K562 (cell line): ENCODE measurements at regions not wholly inside any gene's neighbourhood (a gene's known extent, or its start where the extent isn't known, plus 50 kb on each side); places are given as distances from the start of the nearest gene placed in this dataset.
A peak's percentile ranks its signal among the peaks of the same experiment; 100 is the strongest.

ENCODE experiments used
- BRD4 ChIP-seq: fragments of 200-600 bp; sonication (generic); IDR thresholded peaks from 2 replicates; pipeline ENCODE4 v1.6.1; 2017; ENCODE audit warnings: inconsistent platforms
- EP400 ChIP-seq: fragments of 450-650 bp; IDR thresholded peaks from 2 replicates; pipeline ENCODE4 v1.6.1; 2017; ENCODE audit warnings: antibody characterized with exemption, mild to moderate bottlenecking, moderate library complexity
- GABPB1 ChIP-seq: sonication (generic); formaldehyde crosslinking; IDR thresholded peaks from 2 replicates; pipeline ENCODE4 v1.8.0; 2022; ENCODE audit warnings: mild to moderate bottlenecking, missing genetic modification reagents
- HBP1 ChIP-seq: fragments of 450-650 bp; formaldehyde crosslinking; IDR thresholded peaks from 2 replicates; pipeline ENCODE4 v1.4.0; 2022; ENCODE audit warnings: missing genetic modification characterization
- HNRNPUL1 ChIP-seq: fragments of 200-400 bp; formaldehyde crosslinking; IDR thresholded peaks from 2 replicates; pipeline ENCODE4 v1.6.1; 2017; ENCODE audit warnings: low read length
- PPARD ChIP-seq: fragments of 250-450 bp; sonication (Bioruptor Pico); IDR thresholded peaks from 2 replicates; pipeline ENCODE4 v1.8.0; 2022; ENCODE audit warnings: inconsistent platforms, mild to moderate bottlenecking, moderate library complexity
- RB1 ChIP-seq: fragments of 450-650 bp; IDR thresholded peaks from 2 replicates; pipeline ENCODE4 v1.6.1; 2017; ENCODE audit warnings: low read depth, mild to moderate bottlenecking
- STAT6 ChIP-seq: sonication (generic); formaldehyde crosslinking; IDR thresholded peaks from 2 replicates; pipeline ENCODE4 v1.8.1; 2023; ENCODE audit warnings: mild to moderate bottlenecking, missing genetic modification reagents
- TFAP4 ChIP-seq: sonication (generic); formaldehyde crosslinking; IDR thresholded peaks from 2 replicates; pipeline ENCODE4 v1.8.0; 2022; ENCODE audit warnings: missing genetic modification reagents, mild to moderate bottlenecking, moderate library complexity, borderline replicate concordance
- ZNF395 ChIP-seq: fragments of 200-800 bp; sonication (Bioruptor generic); IDR thresholded peaks from 2 replicates; pipeline ENCODE4 v1.6.1; 2017; ENCODE audit warnings: missing genetic modification characterization, missing compliant biosample characterization
- ZNF449 ChIP-seq: fragments of 250-450 bp; sonication (Bioruptor Pico); IDR thresholded peaks from 2 replicates; pipeline ENCODE4 v1.8.0; 2022; ENCODE audit warnings: moderate library complexity, mild to moderate bottlenecking, inconsistent platforms
- ZNF609 ChIP-seq: sonication (generic); formaldehyde crosslinking; IDR thresholded peaks from 2 replicates; pipeline ENCODE4 v1.8.1; 2023; ENCODE audit warnings: missing genetic modification reagents, mild to moderate bottlenecking, borderline replicate concordance
- ZNF696 ChIP-seq: fragments of 250-450 bp; sonication (Bioruptor Pico); conservative IDR thresholded peaks from 2 replicates; pipeline ENCODE4 v1.4.0; 2020; ENCODE audit warnings: mild to moderate bottlenecking, moderate library complexity

- TF ChIP-seq ZNF395 (CRISPR knock-in tag) (no peak; the same call in 1 of the 2 replicates), PPARD (no peak), STAT6 (no peak; the same call in 1 of the 2 replicates), RB1 (peak; percentile 9; the same call in 1 of the 2 replicates), ZNF609 (CRISPR knock-in tag) (no peak), HBP1 (CRISPR knock-in tag) (peak; percentile 73), TFAP4 (CRISPR knock-in tag) (peak; percentile 64; the same call in 1 of the 2 replicates), ZNF696 (CRISPR knock-in tag) (no peak), EP400 (peak; percentile 67), HNRNPUL1 (no peak), ZNF449 (CRISPR knock-in tag) (0 out of 2 replicates have a peak, but pooled peaks have one; percentile 46), BRD4 (peak; percentile 65; the same call in 1 of the 2 replicates), GABPB1 (CRISPR knock-in tag) (no peak; the same call in 1 of the 2 replicates)
Observed at GRCh38 chr3:42012935-42013690, 51.2 kb upstream of the ULK4 start (continued).
